ENCODE measurements at regions not wholly inside any gene's neighbourhood (a gene's known extent, or its start where the extent isn't known, plus 50 kb on each side); places are given as distances from the start of the nearest gene placed in this dataset.

GRCh38 chr2:150789376-150789905, 302.0 kb upstream of the RND3 start:
- Histone ChIP-seq H3K27ac (no peak overlapping the region), H3K4me3 (no peak overlapping the region), H3K27me3 (ENCODE audit: insufficient read depth in 3 of 3, low read length in 2 of 3) (no peaks in the 10 kb centered on the region), H3K9me3 (no peaks in the 10 kb centered on the region), H3K4me1 (no peaks in the 10 kb centered on the region), H3K36me3 (ENCODE audit: insufficient read depth in 1 of 2, low read depth in 1 of 2) (no peaks in the 10 kb centered on the region)
- no peak for TF ChIP-seq CTCF (IDR thresholded peaks at IDR 0.05)
- ATAC-seq = no peak
- WGBS, 3 donors = 41 to 72% (median 62%) methylated on average over 2 of the region's 2 CpGs
- no peak for DNase-seq
- intact Hi-C loops (cut with DNase I) = no loop called here

- Histone ChIP-seq H3K4me1 (no peaks in the 10 kb centered on the region), H3K9me3 (no peaks in the 10 kb centered on the region), H3K27me3 (ENCODE audit: insufficient read depth in 3 of 3, low read length in 2 of 3) (no peaks in the 10 kb centered on the region), H3K4me3 (no peak overlapping the region), H3K36me3 (ENCODE audit: insufficient read depth in 1 of 2, low read depth in 1 of 2) (no peaks in the 10 kb centered on the region), H3K27ac (no peak overlapping the region)
- 74 to 85% (median 82%) methylated on average over 3 of the region's 3 CpGs for WGBS, 3 donors
- no peak for TF ChIP-seq CTCF (IDR thresholded peaks at IDR 0.05)
- intact Hi-C loops (cut with DNase I) = no loop called here
- ATAC-seq (no peak), DNase-seq (no peak)
Observed at GRCh38 chr2:150788426-150789140, 301.1 kb upstream of the RND3 start.

GRCh38 chr2:150787353-150788093, 300.1 kb upstream of the RND3 start:
- ATAC-seq (no peak), DNase-seq (no peak)
- Histone ChIP-seq H3K27me3 (ENCODE audit: insufficient read depth in 3 of 3, low read length in 2 of 3) (no peaks in the 10 kb centered on the region), H3K4me3 (no peak overlapping the region), H3K36me3 (ENCODE audit: insufficient read depth in 1 of 2, low read depth in 1 of 2) (no peaks in the 10 kb centered on the region), H3K4me1 (no peaks in the 10 kb centered on the region), H3K9me3 (no peaks in the 10 kb centered on the region), H3K27ac (no peak overlapping the region)
- intact Hi-C loops (cut with DNase I) = no loop called here
- WGBS, 3 donors = 32 to 52% (median 39%) methylated on average over 6 of the region's 6 CpGs
- TF ChIP-seq CTCF (IDR thresholded peaks at IDR 0.05) = no peak

DNA sequence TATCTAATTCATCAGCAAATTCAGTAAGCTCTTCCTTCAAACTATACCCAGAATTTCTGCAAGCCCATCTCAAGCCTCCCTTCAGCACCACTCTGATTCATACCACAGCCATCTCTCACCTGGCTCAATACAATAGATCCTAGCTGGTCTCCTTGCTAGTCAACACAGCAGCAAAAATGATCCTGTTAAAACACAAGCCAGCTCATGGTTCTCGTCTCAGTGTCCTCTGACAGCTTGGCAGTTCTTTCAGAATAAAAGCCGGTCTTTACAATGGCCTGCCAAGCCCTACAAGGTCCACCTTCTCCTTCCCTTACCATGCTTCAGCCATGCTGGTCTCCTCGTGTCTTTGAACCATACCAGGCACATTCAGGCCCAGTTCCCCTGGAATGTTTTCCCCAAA, 296.9 kb upstream of the RND3 start:
- intact Hi-C loops (cut with DNase I) = no loop called here
- ATAC-seq (no peak), DNase-seq (no peak)
- WGBS, 3 donors = 56 to 63% (median 60%) methylated on average over 3 of the region's 3 CpGs
- H3K36me3 ChIP-seq (ENCODE audit: insufficient read depth in 1 of 2, low read depth in 1 of 2) = no peaks in the 10 kb centered on the region
- no peak for TF ChIP-seq CTCF (IDR thresholded peaks at IDR 0.05)
- no peaks in the 10 kb centered on the region for H3K4me1 ChIP-seq
- H3K9me3 ChIP-seq = no peaks in the 10 kb centered on the region
- H3K4me3 ChIP-seq = no peak overlapping the region
- no peak overlapping the region for H3K27ac ChIP-seq
- no peaks in the 10 kb centered on the region for H3K27me3 ChIP-seq (ENCODE audit: insufficient read depth in 3 of 3, low read length in 2 of 3)
